GM21360 (cell line): ENCODE measurements at regions not wholly inside any gene's neighbourhood (a gene's known extent, or its start where the extent isn't known, plus 50 kb on each side); places are given as distances from the start of the nearest gene placed in this dataset.
"Not testable (repeated sequence)": the region's sequence is repeated elsewhere in the genome, so short reads cannot be mapped to it uniquely, and the experiment has no call there.

Experiments
- ATAC-seq: cut with Tn5 transposase; IDR thresholded peaks from one replicate; pipeline ENCODE4 v1.9.1; 2021; ENCODE audit warnings: mild to moderate bottlenecking, moderate library complexity; ENCODE audit not compliant: unreplicated experiment

DNA sequence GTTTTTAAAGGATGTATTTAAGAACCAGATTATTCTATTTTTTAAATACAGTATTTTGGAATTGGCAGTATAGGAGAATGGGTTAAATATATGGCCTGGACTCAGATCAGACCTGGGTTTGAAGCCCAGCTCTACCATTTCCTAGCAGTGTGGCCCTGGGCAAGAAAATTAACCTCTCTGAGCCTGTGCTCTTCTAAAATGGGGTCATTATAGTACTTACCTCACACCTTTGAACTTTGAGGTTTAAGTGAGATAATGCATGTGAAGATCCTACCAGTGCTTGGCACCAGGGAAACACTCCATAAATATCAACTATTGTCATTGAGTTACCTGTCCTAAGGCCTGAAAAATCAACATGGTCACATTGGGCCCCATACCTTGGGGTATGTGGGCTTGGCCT, 93.4 kb upstream of the WSB1 start:
- ATAC-seq, result no peak

DNA sequence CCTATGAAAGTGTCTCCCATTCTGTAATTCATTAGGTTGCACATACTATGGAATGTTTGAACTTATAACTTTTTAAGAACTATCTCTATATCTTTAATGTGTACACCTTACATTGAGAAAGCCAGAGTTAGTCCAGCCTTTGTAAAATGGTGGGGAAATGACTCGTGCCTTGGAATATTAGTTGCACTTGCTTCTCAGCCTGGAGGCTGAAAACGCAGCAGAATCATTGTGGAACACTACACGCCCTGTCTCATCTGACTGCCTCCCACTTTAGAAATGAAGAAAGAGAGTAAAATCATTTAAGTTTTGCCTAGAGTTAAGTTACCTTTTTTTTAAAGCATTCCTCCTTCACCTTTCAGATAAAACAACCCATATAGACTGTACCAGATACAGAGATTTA, 90.7 kb upstream of the WSB1 start:
- no peak for ATAC-seq

DNA sequence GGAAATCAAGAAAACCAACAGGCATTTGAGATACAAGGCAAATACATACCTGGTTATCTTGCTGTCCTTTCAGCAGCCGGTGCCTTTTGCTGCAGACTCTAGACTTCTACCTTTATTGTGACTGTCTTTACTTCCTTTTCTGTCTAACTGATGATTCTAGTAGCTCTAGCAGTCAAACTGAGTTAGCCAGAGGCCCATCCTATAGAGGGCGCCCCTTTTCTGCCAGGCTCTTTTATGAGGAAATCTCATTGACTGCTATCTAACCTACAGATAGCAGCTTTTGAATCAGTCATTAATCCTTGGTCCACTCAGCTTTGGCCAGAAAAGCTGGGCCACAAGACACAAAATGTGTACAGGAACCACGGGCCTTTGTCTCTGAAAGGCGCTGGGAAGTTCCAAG, 87.5 kb upstream of the WSB1 start:
- ATAC-seq, result no peak

DNA sequence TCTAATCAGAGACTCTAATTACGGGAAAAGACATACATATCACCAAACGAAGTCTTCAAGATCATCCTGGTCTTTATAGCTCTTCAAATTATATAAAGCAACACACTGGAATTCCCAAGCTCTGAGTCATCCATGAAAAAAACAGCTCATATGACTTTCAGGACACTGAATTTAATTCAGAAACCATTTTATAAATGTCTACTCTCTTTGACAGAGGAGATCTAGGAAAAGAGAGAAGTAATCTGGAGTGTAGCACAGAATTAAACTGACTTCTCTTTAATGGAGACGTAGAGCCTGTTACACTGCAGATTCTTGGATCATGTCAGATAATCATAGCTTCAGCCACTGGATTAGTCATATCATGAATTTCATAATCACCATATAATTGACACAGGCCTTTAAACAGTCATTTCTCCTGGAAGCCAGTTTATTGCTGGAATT, 86.8 kb upstream of the WSB1 start:
- ATAC-seq, result no peak

DNA sequence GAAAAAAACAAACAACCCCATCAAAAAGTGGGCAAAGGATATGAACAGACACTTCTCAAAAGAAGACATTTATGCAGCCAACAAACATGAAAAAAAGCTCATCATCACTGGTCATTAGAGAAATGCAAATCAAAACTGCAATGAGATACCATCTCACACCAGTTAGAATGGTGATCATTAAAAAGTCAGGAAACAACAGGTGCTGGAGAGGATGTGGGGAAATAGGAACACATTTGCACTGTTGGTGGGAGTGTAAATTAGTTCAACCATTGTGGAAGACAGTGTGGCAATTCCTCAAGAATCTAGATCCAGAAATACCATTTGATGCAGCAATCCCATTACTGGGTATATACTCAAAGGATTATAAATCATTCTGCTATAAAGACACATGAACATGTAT, 85.5 kb upstream of the WSB1 start:
- not testable (repeated sequence) for ATAC-seq

DNA sequence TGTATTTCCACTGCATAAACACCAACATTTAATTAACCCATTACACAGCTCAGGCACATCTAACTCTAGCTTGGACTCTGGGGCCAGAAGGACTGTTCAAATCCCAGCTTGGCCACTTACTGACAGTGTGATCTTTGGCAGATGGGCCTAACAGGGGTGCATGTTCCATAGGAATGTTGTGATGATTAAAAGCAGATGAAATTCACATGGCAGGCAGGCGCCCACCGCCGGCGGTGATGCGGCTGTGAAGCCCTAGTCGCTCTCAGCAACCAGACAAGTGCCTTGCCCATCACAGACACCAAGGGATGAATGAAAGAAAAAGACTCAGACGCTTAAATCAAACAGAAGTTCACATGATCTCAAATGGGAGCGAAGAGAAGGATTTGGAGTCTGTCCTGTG, 84.6 kb upstream of the WSB1 start:
- ATAC-seq, result no peak

DNA sequence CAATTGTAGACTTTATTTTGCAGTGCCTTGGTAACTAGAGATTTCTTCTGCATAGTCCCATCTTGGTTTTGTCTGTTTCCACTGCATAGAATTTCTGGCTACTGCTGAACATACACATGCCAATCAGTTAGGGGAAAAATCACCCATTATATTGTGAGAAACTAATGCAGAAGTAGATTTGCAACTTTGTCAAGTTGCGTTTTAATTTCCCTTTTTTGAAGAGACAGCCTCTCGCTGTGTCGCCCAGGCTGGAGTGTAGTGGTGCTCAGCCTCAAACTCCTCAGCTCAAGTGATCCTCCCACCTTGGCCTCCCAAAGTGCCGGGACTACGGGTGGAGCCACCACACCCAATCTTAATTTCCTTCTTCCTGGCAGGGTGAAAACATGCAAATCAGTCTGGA, 83.1 kb upstream of the WSB1 start:
- not testable (repeated sequence) for ATAC-seq

DNA sequence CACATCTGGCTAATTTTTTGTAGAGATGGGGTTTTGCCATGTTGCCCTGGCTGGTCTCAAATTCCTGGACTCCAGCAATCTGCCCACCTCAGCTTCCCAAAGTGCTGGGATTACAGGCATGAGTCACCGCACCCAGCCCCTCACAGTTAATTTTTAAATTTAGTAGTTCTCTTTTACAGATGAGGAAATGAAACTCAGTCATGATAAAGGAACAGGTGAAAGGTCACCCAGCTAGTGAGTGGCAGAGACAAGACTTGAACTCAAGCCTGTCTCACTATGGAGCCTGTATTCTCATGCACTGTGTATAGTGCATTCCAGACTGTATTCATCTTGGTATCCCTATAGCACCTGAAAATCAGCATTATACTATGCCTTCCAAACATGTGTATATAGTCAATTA, 77.1 kb upstream of the WSB1 start:
- ATAC-seq, result no peak

DNA sequence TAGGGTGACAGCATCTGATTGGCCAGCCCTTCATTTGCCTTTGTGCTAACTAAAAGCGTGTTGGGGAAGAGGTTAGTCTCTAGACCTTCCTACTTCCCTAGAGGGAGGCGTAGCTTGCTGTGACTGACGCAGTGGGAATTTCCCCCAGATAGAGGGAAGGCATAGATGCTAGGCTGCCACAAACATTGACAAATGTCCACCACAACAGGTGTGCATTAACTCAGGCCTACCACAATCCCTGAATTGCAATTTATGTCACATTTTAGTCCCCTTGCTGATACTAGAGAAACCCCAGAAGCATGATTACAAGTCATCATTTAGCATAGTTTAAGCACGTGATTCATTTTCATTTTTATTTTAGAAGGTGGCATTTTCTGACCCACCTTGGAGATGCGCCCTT, 76.3 kb upstream of the WSB1 start:
- peak; percentile 66 for ATAC-seq

DNA sequence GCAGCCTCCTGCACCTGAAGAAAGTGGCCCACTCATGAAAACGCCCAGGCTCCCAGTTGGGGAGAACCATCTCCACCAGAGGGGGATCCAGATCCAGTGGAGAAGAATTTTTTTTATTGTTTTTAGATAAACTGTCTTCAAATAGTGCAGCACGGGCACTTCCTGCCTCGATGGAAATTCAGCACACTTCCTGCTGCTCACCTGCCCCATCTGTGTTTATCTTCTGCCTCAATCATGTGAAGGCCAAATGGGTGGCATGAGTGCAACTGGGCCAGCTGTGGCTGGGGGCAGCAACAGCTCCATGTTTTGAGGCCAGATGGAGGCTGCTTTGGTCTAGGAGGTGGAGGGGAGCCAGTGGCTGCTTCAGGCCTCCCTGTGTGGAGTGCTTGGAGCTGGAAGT, 75.9 kb upstream of the WSB1 start:
- no peak for ATAC-seq

DNA sequence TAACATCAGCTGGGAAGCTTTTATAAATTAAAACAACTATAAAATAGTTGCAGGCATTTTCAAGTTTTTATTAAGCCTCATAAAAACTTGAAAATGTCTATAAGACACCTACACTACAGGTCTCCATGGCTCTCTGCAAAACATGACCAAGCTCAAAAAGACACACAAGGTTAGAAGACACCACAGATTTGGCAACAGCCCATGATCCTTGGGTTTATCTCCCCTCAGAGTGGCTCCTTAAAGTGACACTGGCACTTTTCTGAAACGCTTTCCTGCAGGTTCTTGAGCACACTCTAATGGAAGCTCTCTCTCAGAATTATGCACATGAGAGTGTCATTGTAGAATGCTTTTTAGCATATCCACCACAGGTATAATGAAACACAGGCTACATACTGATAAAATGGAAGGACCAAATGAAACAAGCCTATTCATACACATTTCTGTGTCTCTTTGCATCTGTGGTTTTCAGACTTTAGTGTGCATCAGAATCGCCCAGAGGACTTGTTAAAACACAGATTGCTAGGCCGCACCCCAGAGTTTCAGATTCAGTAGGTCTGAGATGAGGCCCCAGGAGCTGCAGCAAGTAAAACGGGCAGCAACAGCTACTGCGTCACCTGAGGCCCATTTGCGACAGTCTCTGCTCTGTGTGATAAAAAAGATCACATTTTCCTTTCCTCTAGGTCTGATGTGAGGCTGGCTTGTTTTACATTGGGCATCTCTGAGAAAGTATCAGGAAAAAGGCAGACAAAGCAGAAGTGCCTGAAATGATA, 75.0 kb upstream of the WSB1 start:
- ATAC-seq, result peak; percentile 73

DNA sequence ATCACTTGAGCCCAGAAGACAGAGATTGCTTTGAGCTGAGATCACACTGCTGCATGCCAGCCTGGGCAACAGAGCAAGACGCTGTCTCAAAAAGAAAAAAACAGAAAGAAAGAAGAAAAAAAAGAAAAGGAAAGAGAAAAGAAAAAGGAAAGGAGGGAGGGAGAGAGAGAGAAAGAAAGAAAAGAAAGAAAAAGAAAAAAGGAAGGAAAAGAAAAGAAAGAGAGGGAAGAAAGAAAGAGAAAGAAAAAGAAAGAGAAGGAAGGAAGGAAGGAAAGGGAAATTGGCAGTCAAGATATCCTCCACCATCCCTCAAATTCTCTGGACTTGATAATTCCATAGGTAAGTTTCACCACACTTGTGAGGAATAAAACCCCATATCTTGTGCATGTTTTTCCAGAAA, 71.4 kb upstream of the WSB1 start:
- ATAC-seq, result no peak

DNA sequence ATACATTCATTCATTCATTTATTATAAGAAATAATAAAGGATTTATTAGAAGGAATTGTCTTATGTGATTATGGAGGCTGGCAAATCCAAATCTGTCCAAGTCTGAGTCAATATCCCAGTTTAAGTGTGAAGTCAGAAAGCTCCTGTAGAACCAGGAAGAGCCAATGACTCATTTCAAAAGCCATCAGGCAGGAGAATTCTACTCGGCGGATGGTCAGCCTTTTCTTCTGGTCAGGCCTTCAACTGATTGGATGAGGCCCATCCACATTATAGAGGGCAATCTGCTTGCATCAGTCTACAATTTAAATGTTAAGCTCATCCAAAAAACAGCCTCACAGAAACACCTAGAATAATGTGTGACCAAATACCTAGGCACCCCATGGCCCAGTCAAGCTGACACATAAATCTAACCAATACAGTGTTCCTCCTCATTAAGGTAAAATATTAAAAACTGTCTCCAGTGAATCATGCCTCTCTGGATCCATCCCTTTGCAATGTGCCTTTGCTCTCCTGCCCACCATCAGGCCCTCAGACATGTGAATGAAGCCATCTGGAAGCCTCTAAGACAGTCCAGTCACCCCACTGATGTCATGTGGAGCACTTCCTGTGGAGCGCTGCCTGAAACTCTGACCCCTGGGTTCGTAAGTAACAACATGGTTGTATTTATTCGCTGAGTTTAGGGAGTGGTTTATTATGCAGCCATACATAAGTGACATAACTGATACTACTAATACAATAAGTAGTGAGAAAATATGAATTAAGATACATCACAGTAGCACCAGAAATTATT, 69.2 kb upstream of the WSB1 start:
- no peak for ATAC-seq

DNA sequence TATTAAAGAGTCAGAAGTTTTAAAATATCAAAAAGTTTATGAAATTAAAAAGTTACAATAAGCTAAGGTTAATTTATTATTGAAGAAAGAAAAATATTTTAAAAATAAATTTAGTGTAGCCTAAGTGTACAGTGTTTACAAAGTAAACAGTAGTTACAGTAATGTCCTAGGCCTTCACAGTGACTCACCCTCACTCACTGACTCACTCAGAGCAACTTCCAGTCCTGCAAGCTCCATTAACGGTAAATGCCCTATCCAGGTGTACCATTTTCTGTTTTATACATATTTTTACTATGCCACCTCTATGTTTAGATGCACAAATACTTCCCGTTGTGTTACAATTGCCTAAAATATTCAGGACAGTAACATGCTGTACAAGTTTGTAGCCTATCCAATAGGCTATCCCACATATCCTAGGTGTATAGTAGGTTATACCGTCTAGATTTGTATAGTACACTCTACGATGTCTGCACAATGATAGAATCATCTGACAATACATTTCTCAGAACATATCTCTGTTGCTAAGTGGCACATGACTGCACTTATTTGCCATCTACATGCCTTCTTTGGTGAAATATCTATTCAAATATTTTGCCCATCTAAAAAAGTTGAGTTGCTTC, 67.2 kb upstream of the WSB1 start:
- ATAC-seq, result no peak

DNA sequence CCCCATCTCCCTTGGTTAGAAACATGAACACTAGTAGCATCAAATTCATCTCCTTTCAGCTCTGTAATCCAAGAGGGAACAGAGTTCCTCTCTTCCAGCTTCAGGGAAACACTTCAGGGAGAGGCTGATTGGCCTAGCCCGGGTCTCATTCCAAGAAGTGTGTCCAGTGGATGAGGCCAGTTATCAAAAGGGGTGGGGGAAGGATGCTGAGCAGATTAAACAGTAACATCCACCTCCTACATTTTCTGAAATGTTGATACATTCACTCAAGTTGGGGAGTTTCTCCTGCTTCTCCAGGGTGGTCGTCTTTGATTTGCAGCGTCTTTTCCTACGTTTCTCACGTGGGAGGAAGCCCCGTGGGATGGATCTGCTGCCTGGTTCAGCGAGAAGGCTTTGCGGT, 62.9 kb upstream of the WSB1 start:
- no peak for ATAC-seq

DNA sequence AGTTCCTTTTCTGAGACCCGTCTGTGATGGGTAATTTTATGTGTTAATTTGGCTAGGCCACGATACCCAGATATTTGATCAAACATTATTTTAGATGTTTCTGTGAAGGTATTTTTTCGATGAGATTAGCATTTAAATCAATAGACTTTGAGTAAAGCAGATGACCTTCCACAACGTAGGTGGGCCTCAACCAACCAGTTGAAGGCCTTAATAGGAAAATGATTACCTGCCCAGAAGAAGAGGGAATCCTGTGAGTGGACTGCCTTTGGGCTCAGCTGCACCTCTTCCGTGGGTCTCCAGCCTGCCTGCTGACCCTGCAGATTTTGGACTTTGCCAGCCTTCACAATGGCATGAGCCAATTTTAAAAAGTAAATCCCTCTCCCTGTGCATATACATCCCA, 61.6 kb upstream of the WSB1 start:
- ATAC-seq, result no peak

DNA sequence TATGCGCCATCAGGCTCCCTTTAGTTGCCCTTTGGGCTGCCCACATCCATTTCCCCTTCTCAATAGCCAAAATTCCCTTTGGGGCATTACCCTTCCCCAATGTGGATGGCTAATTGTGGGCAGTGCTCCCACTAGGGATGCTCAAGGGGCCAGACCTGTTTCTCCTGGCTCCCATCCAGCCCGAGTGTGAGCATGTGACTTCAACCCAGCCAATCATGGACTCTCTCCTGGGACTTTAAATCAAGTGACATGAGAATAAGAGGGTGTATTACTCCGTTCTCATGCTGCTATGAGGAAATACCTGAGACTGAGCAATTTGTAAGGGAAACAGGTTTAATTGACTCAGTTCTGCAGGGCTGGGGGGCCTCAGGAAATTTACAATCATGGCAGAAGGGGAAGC, 60.9 kb upstream of the WSB1 start:
- ATAC-seq, result no peak

DNA sequence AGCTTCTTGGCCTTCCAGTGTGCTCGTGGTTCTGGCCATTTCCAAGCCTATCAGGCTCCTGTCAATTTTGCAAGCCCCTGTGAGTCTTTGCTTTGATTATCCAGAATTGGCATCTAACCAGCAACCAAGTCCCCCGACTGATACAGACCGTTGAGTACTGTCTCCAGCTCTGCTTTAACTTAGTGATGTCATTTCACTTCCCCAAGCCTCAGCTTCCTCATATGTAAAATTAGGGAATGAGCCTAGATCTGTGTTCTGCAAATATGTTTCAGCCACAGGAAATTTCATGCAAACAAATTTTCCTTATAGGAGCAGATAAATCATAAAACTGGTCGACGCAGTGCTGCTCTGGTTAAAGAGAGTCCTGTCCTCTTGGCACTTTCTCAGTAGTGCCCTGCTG, 60.1 kb upstream of the WSB1 start:
- ATAC-seq, result no peak

DNA sequence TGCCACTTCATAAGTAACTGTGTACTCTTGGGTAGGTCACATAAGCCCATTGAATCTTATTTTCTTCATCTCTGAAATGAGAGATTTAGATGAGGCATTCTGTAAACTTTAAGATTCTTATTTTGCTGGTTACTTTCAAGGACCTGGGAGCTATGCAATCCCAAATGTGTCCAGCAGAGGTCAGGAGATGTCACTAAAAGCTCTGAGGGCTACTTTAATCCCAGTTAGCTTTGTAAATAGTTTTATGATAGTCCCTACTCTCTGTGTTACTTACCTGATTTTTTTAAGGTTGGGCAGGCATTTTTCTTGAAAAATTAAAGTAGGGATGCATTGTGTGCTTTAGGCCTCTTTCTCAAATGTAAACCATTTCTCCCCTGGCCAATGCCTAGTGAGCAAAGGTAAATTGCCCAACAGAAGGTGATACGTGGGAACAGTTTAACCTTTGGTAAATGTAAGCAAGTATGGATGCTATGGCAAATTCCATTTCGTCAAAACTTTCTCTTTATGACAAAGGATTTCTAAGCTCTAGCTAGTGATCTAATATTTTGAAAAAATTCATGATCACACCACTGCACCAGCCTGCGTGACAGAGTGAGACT, 57.1 kb upstream of the WSB1 start:
- ATAC-seq, result no peak

DNA sequence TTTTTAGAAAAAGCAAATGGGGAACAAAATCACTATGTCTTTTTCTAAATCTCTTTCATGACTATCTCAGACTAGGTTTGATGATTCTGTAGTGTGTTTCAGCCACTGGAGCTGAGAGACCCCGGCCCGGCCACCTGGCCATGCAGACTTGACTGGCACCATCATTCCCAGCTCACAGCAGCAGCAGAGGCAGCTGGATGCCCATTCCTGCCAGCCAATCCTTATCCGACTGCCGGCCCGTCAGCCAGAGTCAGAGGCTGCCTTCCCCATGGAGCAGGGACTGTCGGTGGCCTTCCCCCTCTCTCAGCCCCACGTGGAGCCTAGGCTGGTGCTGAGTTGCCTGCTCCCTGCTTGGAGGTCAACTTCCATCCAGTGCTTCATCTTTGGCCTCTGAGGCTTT, 56.0 kb upstream of the WSB1 start:
- ATAC-seq, result no peak

DNA sequence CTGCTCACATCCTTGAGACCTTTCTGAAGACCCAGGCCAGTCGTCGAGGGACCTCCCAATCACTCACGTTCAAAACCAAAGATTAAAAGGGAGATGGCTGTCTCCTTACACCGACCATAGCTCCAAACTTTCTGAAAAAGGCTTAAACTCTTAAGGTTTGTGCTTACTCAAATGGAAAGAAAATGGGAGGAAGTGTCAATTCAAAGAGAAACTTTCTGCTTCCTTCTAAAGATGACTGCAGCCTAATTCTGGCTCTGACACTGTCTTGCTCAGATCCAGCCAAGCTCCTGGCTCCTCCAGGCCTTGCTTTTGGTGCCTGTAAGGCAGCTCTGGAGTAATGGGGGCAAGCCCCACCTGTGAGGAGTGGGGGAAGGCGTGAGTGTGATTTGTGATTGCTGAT, 54.9 kb upstream of the WSB1 start:
- peak; percentile 57 for ATAC-seq

DNA sequence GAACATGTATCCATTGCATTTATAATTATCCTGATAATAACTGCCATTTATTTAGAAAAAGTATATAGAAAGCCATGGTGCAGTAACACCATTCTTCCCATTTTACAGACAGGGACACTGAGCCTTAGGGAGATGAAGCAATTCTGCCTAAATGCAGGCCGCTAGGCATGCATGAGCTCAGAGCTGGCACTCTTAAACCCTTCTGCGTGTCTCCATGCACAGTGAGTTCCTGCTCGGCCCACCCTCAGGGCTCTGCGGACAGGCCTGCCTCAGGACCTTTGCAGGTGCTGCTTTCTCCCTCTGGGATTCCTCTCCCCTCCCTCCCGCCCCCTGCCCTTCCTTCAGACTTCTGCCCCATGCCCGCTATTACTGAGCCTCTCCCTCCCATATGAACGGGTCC, 54.3 kb upstream of the WSB1 start:
- no peak for ATAC-seq
